RPMI8226 (cell line): ENCODE measurements at regions not wholly inside any gene's neighbourhood (a gene's known extent, or its start where the extent isn't known, plus 50 kb on each side); places are given as distances from the start of the nearest gene placed in this dataset.
"Not testable (repeated sequence)": the region's sequence is repeated elsewhere in the genome, so short reads cannot be mapped to it uniquely, and the experiment has no call there.

Source experiments
- DNase-seq: peaks from one replicate; pipeline ENCODE4 v3.0.0-alpha.2; 2015

DNA sequence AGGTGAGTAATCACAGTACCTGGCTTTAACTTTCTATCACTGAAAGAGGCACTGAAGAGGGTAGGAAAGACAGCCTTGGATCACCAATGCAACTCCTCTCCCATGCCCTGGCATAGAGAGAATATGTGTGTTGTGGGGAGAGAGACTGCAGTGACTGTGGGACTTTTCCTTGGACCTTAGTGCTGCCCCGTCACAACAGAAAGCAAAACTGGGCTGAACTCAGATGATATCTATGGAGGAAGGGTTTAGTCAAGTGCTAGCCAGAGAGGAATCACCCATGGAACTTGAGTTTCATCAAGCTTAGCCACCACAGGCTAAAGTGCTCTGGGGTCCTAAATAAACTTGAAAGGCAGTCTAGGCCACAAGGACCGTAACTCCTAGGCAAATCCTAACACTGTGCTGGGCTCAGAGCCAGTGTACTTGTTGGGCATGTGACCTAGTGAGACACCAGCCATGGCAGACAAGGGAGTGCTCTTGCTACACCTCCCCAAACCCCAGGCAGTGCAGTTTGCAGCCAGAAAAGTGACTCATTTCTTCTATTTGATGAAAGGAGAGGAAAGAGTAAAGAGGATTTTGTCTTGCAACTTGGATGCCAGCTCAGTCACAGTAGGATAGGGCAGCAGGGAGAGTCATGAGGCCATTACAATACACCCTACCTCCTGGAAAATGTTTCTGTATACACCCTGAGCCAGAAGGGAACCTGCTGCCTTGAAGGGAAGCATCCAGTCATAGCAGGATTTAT lies 105.8 kb upstream of the SPOPL start:
- no peak for DNase-seq

GRCh38 chr2:138396843-138397242 lies 104.7 kb upstream of the SPOPL start:
- no peak for DNase-seq

GRCh38 chr2:138403431-138403927 lies 98.1 kb upstream of the SPOPL start:
- DNase-seq = no peak

DNA sequence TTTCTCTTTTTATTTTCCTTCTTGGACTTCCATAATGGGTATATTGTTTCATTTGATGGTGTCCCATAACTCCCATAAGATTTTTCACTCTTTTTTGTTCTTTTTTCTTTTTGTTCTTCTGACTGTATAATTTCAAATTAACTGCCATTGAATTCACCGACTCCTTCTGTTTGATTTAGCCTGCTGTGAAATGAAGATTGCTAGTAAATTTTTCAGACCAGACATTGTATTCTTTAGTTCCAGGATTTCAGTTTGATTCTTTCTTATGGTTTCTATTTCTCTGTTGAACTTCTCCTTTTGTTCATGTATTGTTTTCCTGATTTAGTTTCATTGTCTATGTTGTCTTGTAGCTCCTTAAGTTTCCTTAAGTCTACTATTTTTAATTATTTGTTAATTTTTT lies 87.6 kb upstream of the SPOPL start:
- DNase-seq = no peak

GRCh38 chr2:138415985-138416384 lies 85.6 kb upstream of the SPOPL start:
- no peak for DNase-seq

DNA sequence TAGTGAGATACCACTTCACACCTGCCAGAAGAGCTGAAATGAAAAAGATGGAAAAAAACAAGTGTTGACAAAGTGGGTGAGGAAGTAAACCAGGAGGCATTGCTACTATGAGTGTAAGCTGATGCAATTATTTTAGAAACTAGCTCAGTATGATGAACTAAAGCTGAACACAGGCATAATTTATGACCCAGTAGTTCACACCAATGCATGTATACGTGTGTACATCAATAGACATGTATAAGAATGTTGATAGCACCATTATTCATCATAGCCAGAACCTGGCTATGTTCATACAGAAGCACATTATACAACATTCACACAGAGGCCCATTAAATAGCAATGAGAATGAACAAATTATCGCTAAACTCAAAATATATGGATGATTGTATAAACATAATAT lies 83.1 kb upstream of the SPOPL start:
- DNase-seq = no peak

DNA sequence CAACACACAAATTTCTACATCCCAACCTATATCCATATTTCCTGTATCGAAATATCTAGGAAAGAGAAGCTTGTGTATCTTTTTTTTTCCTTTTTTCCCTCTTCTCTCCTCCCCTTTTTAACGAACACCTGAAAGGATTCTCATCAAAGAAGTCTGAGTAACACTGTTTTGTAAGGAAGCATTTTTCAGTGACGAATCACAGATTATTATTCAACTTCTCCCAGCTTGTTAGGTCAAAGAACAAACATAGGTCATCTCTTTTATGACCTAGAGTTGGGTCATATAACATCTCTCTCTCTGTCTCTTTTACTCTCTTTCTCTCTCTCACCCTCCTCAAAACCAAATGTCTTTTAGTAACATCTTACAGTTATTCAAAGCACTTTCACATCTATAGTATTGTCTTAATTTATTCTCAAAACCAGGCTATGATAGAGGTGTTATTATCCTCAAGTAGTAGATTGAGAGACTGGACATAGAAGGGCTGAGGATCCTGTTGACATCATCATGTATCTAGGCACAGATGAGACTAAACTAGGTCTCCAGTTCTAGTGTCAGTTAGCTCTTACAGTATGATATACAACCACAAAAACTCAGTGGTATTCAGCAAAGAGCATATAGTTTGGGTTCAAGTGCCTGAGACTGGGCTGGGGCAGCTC lies 80.1 kb upstream of the SPOPL start:
- no peak for DNase-seq

GRCh38 chr2:138421971-138422335 lies 79.6 kb upstream of the SPOPL start:
- DNase-seq = no peak

- DNase-seq = no peak
These were observed 78.4 kb upstream of the SPOPL start for GRCh38 chr2:138423198-138423597.

- no peak for DNase-seq
These were observed 77.8 kb upstream of the SPOPL start for GRCh38 chr2:138423745-138424144.

DNA sequence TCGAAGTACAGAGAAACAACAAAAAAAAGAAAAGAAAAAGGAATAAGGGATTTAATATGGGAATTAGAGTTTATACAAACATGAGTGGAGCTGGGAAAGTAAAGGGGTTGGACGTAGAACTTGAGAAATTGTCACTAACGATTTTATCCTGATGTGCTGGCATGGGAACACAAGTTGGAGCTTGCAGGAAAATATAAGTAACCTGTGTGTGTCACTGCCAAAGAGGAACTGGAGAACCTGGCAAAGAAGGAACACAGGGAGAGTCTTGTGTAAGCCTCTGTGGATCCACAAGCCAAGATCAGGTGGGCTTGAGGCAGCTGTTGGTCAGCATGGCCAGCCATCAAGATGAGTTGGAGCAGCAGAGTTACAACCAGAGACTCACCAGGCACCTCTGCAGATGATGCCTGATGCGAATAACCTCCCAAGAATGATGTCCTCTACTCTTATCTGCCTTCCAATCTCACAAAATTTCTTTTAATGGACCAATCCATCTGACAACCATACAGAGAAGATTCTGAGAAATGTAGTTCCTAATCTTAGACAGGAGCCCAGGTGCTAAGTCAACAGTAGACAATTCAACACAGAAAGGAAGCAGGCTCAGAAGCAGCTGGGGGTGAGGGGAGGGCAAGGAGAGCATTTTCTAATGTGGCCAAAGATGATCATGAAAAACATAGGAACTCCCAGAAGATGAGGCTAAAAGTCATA lies 77.0 kb upstream of the SPOPL start:
- no peak for DNase-seq

DNA sequence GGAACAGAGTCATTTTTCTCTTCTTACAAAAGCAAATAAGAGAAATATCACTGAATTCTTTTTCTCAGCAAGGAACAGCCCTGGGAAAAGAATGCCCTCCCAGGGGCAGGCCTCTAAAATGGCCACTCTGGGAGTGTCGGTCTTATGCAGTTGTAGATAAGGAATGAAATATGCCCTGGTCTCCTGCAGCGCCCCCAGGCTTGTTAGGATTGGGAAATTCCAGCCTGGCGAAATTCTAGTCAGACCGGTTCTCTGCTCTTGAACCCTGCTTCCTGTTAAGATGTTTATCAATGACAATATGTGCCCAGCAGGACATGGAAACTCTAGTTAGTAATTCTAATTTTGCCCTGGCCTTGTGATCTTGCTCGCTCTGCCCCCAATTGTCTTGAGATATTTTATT lies 75.5 kb upstream of the SPOPL start:
- DNase-seq = not testable (repeated sequence)

DNA sequence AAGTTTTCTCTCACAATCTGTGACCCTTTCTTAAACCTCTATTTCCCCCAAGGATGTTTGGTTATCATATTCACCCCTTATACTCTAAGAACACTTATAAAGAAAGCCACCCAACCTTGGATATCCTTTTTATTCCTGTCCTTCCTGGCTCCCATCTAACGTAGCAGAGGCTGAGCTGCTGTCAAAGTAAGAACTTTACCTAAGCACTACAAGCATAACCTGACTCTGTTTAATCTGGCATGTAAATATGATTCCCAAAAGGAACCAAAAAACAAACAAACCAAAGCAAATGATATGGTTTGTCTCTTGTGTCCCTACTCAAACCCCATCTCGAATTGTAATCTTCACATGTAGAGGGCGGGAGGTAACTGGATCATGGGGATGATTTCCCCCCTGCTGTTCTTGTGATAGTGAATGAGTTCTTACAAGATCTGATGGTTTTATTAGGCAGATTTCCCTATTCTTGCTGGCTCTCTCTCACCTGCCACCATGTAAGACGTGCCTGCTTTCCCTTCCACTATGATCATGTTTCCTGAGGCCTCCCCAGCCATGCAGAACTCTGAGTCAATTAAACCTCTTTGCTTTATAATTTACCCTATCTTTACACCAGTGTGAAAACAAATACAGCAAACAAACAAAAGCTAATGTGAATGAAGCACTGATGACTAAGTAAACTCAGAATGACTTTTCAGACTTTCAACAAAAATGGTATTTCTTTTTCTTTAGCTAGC lies 72.7 kb upstream of the SPOPL start:
- no peak for DNase-seq

GRCh38 chr2:138430181-138430580 lies 71.4 kb upstream of the SPOPL start:
- DNase-seq = no peak

DNA sequence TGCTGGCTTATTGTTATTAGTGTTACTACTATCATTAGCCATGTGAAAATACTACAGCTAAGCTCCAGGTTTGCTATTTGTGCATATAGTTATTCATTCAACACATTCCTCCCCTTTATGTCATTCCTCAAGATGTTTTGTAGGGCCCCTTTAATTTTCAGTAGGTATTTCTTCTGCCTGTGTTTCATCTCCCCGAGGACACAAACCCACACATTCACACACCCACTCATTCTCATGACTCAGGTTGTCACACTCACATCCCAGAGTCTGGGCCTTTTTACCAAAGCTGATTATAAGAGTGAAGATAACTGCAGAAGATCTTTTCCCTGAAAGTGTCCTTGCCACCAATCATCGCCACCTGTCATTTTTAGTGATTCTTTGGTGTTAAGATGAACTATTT lies 68.6 kb upstream of the SPOPL start:
- no peak for DNase-seq

DNA sequence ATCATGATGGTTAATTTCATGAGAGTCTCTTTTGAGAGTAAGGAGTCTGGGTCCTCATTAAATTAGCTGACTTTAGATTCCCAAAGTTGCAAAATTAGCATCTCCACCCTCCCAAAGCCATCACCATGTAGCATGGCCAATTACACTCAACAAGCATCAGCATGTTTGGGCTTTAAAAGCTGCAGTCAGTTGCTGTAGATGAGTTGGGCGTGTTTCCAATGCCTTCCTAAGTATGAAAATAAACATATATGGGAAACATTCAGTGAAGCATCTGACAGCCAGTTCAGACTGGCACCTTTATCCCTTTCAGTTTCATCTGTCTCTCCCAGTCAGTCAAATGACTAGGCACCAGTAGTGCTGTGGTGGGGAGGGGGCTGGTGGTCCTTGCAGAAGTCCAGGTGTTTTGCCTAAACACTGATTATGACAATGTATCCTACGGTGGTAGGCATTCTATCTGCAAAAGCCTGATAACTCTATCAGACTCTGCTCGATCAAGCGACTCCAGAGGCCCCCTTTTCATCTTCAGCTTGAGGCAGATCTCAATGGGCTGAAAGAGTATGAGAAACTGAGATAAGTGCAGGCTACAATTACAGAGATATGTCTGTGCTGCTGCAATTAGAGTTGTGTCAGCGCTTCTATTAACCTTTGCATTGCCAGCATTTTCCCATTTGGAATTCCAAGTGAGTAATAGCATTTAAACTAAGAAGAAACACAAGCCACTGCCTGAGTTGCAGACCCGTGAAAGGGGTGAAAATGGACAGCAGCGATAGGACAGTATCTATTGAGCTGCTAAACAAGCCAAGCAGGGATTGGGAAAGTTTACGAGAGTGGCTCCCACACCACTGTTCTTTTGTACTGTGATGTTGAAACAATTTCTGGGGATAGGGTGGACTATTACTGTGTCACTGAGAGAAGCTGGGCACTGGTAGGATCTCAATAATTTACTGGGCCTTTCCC lies 67.3 kb upstream of the SPOPL start:
- DNase-seq = no peak

GRCh38 chr2:138435701-138436100 lies 65.9 kb upstream of the SPOPL start:
- DNase-seq = no peak

DNA sequence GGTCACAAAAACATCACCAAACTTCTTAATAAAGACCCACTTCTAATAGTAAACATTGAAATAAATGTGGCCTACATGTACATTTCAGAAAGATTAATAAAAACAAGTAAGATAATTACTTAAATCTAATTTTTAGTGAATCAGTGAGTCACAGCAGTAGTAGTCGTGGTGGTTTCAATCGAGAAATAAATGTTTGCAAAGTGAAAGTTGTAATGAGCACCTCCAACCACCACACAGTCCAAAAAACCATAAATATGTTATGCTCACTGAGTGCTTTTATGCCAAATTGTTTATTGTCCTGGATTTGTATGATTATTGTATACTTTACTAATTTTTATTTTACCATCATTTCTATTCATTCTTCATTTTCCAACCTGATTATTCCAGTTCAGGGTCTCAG lies 61.8 kb upstream of the SPOPL start:
- DNase-seq = no peak

GRCh38 chr2:138440759-138441158 lies 60.8 kb upstream of the SPOPL start:
- no peak for DNase-seq

DNA sequence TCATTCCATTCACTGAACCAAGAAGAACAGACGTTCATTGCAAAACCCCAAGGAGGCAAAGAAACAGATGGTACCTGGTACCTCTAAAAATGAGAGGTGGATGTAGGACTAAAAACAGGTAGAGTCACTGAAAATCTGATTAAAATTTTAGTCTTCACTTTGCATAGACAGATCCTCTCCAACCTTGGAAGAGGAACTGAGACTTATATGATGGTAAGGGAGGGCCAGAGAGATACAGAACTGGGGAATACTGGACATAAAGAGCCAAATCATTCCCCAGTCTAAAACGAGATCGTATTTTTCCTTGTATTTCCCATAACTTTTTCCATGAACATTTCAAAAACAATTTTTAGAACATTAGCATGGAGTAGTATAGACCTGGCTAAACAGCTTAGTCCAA lies 59.7 kb upstream of the SPOPL start:
- DNase-seq = no peak

DNA sequence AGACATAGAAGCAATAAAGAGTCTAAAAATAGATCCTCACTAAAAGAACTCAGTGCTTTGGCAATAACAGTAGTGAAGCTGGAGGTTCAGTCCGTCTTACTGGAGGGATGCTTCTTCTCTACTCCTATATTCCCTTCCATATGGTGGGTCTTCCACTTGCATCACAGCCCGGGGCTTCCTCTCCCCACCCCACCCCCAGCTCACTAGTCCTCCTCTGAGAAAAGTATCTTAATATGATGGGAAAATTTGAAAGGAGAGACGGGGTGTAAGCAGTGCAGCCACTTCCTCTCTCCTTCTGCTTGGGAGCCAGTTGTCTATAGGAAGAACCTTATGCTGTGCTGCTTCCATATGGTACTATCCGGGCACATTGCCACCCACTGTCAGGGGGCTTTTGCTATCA lies 57.2 kb upstream of the SPOPL start:
- no peak for DNase-seq

- no peak for DNase-seq
These were observed 56.3 kb upstream of the SPOPL start for GRCh38 chr2:138445227-138445626.
